HG03108 (cell line): ENCODE measurements at regions not wholly inside any gene's neighbourhood (a gene's known extent, or its start where the extent isn't known, plus 50 kb on each side); places are given as distances from the start of the nearest gene placed in this dataset.

ENCODE experiments used
- ATAC-seq: cut with Tn5 transposase; IDR thresholded peaks from one replicate; pipeline ENCODE4 v1.9.1; 2021; ENCODE audit warnings: moderate library complexity; ENCODE audit not compliant: unreplicated experiment

- ATAC-seq: no peak
These were observed 320.5 kb upstream of the RSPO3 start for GRCh38 chr6:126797981-126798380.

DNA sequence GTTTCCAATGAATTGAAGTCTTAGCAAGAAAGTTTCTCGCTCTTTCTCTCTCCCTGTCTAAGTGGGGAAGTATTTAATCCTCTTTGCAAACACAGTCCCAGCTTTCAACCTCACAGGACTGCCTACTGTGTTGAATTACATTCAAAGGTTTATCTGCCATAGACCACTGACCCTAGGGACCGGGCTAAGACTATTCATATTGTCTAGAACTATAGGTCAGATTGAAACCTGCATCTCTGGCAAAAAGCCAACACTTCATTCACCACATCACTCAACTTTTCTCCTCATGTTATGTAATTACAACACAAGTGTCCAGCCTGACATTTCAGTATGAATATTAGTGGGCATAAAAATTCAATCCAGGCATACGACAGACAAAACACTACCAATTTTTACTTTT lies 314.7 kb upstream of the RSPO3 start:
- ATAC-seq: no peak

GRCh38 chr6:126804332-126805064 lies 314.0 kb upstream of the RSPO3 start:
- peak; percentile 69 for ATAC-seq

- no peak for ATAC-seq
These were observed 312.6 kb upstream of the RSPO3 start for GRCh38 chr6:126805861-126806260.

DNA sequence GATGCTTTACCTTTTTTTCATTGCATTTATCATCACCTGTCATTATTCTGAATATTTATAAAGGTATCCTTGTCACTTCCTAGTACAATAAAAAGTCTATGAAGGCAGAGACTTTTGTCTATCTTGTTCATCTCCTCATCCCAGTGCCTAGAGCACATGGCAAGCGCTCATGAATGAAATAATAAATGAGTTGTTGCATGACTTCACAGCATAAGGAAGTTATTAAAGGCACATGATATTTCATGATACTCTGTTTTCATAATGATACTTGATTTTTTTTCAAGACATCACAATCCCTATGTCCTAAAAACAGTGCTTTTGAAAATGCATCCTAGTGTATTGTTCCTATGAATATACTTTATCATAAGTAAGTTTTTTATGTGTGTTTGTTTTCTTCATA lies 310.6 kb upstream of the RSPO3 start:
- ATAC-seq: no peak

GRCh38 chr6:126811321-126811720 lies 307.1 kb upstream of the RSPO3 start:
- ATAC-seq: no peak

GRCh38 chr6:126812010-126812409 lies 306.5 kb upstream of the RSPO3 start:
- ATAC-seq: no peak

DNA sequence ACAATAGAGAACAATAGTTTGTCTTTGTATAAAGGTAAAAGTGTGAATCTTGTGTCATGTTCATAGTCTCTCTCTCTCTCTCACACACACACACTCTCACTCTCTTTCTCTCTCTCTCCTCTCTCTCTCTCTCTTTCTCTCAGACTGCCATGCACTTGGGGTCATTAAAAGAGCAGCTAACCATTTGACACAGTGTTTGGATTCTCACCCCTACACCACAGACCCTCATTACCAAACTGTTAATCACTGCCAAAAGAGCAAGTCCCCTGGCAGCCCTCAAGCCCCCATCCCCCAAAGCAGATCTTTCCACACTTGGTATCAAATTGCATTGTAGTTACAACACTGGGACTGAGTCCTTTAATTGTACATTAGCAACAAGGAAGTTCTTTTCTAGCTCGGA lies 305.8 kb upstream of the RSPO3 start:
- no peak for ATAC-seq

DNA sequence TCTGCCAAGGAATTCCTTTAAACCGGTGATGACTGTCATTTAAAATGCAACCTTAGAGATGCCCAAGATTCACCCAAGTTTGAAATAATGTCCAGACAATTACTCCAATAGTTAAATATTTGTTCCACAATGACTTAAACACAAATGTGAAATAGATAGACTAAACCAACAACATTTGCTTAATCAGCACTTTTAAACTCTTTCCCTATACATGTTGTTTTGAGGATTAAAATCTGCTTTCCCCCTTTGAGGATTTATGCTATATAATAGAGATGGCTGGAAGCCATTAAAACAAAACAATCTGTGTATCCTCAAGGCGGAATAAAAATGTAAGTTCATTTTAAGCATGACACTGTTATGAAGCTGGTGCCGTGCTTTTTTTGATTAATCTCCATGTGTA lies 297.8 kb upstream of the RSPO3 start:
- no peak for ATAC-seq

- ATAC-seq: no peak
These were observed 296.8 kb upstream of the RSPO3 start for GRCh38 chr6:126821706-126822105.

- no peak for ATAC-seq
These were observed 294.2 kb upstream of the RSPO3 start for GRCh38 chr6:126824226-126824625.

DNA sequence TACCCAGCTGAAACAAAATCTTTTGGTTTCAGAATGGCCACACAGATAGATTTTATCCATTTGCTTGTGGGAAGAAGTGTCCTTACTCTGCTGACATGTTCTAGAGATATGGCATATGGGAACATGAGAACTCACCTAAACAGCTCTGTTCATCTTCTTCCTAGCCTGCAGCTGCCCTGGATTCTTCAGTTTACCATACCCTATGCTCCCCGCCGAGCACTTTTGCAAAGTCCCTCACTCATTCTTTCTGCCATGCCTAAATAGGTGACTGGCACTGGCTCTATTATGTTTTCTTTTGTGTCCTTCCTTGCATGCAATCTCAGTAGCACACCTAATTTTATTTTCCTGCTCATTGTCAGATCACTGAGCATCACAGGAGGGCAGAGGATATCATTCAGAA lies 293.7 kb upstream of the RSPO3 start:
- ATAC-seq: no peak

DNA sequence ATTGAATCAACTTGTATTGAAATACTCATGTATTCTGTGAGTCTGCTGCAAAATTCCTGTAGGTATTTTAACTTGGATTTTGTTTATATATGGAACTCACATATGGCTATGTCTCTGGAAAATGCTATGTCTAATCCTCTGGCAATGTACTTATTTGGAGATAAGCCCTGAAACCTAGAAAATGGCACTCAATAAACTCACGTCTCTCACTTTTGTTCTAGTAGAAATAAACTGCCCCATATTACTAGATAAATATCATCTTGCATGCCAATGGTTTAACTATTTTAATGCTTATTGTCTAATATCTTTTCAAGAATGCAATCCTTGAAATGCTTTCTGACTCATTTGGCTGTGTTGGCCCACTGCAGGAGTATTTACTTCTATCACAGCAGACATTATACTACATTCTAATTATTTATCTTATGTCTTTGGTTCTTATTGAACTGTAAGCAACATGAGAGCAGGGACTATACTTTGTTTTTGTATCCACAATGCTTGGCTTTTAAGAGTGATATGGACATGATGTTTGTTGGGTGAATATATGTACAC lies 292.2 kb upstream of the RSPO3 start:
- ATAC-seq: no peak

- no peak for ATAC-seq
These were observed 287.0 kb upstream of the RSPO3 start for GRCh38 chr6:126831461-126831860.

DNA sequence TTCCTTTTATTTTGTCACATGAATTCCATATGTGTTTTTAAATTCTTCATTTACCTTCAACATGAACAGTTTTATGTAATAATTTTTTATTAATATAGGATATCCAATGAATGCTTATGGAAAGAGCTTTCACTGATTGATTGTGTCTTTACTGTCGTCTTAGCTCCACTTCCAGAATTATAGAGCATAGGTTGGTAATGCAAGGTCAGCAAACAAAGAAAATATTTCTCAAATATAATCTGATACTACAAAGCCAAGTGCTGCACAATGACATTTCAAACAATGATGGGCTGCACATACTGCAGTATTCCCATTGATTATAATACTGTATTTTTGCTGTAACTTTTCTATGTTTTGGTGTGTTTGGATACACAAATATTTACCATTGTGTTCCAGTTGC lies 275.7 kb upstream of the RSPO3 start:
- ATAC-seq: no peak

- no peak for ATAC-seq
These were observed 270.4 kb upstream of the RSPO3 start for GRCh38 chr6:126848119-126848518.

GRCh38 chr6:126867641-126868040 lies 250.8 kb upstream of the RSPO3 start:
- ATAC-seq: no peak

DNA sequence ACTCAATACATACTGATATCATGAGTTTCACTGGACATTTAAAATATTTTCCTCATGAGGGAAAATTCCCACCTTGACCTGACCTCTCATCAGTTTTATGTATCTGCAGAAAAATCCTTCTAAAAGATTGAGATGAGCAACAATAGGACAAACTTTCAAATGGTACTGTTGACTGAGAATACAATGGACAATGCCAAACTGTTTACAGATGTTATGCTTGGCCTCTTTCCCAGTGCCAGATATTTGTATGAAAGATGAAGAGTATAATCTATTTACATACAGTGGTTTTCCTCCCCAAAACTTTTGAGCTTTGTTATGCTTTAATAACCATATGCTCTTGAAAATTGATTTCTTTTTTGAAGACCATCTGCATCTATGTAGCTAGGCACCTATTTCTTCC lies 245.1 kb upstream of the RSPO3 start:
- ATAC-seq: no peak

- ATAC-seq: no peak
These were observed 244.7 kb upstream of the RSPO3 start for GRCh38 chr6:126873791-126874190.

DNA sequence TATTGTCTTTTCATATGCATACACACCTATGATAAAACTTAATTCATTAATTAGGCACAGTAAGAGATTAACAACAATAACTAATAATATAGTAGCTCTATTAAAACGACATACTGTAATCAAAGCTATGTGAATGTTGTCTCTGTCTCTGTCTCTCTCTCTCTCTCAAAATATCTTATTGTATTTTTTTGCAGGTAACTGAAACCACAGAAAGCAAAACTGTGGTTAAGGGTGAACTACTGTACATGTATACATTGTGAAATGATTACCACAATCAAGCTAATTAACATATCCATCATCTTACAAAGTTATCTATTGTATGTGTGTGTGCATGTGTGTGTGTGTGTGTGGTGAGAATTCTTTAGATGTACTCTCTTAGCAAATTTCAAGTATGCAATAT lies 242.0 kb upstream of the RSPO3 start:
- ATAC-seq: no peak

DNA sequence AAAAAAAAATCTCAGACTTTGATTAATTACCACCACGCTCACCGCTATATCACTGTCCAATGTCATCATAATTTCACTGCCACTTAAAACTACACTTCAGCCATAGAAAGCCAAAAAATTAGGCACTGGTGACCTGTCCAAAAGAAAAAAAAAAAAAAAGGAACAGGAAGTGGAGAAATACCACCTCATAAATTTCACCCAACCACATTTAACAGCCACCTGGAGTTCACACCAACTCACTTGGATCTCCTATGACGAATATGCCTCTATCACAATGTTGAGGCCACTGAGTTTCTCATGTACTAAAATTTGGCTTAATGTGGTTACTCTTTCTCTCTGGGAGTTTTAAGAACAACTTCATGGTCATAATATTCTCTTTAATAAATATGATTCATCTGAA lies 237.5 kb upstream of the RSPO3 start:
- no peak for ATAC-seq

DNA sequence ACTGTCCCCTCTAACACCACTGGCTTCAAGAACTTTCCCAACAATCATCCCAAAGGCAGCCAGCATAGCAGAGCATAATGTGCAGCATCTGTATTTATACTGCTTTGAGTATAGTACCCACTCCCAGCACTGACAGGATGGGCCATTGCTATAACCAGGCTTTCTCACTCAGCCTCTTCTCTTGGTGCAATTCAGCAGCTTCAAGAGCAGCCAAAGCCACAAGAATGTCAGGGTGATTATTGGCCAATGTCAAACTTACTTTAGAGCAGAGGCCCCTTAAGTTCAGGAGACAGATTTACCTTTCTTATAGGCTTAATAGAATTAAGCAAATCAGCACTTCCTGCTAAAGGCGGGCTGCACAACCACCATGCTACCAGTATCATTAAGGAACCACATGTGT lies 232.4 kb upstream of the RSPO3 start:
- ATAC-seq: no peak
